ENCODE measurements at regions not wholly inside any gene's neighbourhood (a gene's known extent, or its start where the extent isn't known, plus 50 kb on each side); places are given as distances from the start of the nearest gene placed in this dataset.
A peak's percentile ranks its signal among the peaks of the same experiment; 100 is the strongest.
"Not testable (repeated sequence)": the region's sequence is repeated elsewhere in the genome, so short reads cannot be mapped to it uniquely, and the experiment has no call there.

GRCh38 chr17:13787636-13788035, 185.9 kb upstream of the HS3ST3A1 start:
- DNase-seq: no peak

- DNase-seq: no peak
Measured at GRCh38 chr17:13788385-13788784, 186.7 kb upstream of the HS3ST3A1 start.

GRCh38 chr17:13792314-13792713, 190.6 kb upstream of the HS3ST3A1 start:
- no peak for DNase-seq

DNA sequence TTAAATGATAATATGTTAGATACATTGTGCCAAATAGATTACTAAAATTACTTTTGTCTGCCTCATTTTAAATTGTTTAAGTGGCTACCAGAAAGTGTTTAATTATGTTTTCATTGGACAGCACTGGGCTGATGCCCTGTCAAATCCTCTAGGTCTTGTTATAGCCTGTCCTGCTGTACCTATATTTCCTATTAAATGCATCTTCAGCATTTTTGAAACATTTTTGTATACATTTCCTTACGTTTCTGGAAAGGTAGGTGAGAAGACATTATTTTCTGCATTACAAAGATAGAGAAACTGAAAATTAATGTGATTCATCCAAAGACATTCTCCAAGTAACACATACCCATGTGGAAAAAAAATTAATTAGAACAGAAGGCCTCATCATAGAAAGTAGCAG, 192.2 kb upstream of the HS3ST3A1 start:
- DNase-seq: no peak

DNA sequence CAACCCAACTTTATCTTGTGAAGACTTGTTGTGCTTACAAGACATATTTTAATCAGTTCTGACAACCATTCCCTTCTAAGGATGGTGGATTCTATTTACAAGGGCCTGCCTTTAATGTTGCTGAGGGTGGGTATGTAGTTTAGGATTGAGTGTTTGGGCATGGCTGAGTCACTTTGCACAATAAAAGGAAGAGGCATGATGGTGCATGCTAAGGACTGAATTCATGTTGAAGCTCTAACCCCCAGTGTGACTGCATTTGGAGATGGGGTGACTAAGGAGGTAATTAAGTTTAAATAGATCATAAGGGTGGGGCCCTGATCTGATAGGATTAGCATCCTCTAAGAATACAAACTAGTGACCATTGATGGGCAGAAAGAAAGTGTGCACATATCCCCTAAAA, 196.1 kb upstream of the HS3ST3A1 start:
- no peak for DNase-seq

DNA sequence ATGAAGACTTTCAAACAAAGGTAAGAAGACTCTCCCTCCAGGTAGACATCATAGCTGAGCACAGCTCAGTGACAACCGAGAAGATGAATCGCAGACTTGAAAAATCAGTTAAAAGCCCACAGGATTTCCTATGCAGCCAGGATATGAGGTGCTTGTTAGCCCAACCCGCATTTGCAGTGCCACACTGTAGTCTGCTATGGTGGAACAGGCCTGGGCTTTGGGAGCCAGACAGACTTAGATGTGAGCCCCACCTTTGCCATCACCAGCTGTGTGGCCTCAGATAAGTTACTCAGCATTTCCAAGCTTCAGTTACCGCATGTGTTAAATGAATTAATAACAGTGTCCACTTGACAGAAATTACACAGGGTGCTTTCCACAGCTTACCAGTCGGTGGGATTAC, 204.4 kb upstream of the HS3ST3A1 start:
- DNase-seq: no peak

GRCh38 chr17:13807103-13807502, 205.4 kb upstream of the HS3ST3A1 start:
- no peak for DNase-seq

- no peak for DNase-seq
Measured at GRCh38 chr17:13812350-13812749, 210.6 kb upstream of the HS3ST3A1 start.

GRCh38 chr17:13813347-13814240, 211.9 kb upstream of the HS3ST3A1 start:
- DNase-seq: no peak

DNA sequence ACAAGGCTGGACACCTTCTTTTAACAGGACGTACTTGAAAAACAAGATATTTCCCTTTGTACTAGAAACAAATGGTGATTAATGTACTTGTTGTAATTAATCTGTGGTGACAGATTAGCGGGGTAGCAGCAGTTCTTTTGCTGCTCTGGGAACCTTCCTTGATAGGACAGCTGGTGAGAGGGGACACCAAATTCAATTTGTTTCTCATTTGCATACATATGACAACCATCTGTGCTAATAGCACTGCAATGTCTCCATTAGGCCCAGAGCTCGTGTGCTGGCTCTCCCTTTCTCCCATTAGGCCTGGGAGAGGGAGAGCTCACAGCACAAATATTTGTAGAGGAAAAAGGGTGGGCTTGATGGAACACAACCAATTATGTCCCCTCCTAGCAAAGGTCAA, 221.0 kb upstream of the HS3ST3A1 start:
- DNase-seq: no peak

- DNase-seq: no peak
Measured at GRCh38 chr17:13825526-13826040, 223.9 kb upstream of the HS3ST3A1 start.

DNA sequence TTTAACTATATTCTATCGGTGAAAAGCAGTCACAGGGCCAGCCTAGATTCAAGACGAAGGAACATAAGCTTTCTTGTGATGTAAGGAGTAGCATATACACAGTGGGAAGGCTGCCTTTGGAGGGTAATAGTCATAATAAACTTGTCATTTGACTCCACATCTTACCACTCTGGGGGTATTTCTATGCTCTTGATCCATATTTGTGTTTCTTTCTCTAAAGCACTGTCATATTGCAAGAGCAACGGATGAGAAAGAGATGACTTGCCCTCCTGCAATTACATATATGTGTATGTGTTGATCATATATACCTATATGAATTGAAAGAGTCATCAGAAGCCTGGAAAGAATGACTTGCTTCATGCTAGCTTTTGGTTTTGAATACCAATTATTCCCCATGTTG, 225.4 kb upstream of the HS3ST3A1 start:
- DNase-seq: no peak

GRCh38 chr17:13833921-13834320, 232.2 kb upstream of the HS3ST3A1 start:
- DNase-seq: no peak

- no peak for DNase-seq
Measured at GRCh38 chr17:13835151-13835550, 233.4 kb upstream of the HS3ST3A1 start.

- DNase-seq: no peak
Measured at GRCh38 chr17:13837417-13837816, 231.9 kb upstream of the COX10 start.

- DNase-seq: no peak
Measured at GRCh38 chr17:13840254-13840653, 229.1 kb upstream of the COX10 start.

GRCh38 chr17:13843862-13844635, 225.3 kb upstream of the COX10 start:
- DNase-seq: no peak

DNA sequence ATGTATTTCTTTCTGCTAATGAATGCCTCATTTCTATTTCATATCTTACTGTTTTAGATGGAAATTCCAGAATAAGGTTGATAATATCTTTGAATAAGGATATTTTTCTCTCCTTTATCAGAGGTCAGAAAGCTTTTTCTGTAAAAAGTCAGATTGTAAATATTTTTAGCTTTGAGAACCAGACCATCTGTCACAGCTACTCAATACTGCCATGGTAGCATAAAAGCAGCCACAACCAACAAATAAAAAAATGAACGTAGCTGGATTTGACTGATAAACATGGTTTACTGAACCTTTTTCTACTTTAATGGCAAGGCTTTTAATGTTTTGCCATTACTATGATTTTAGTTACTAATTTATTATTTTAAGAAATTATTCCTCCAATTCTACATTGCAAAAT, 217.4 kb upstream of the COX10 start:
- no peak for DNase-seq

GRCh38 chr17:13855730-13856129, 213.6 kb upstream of the COX10 start:
- DNase-seq: not testable (repeated sequence)

DNA sequence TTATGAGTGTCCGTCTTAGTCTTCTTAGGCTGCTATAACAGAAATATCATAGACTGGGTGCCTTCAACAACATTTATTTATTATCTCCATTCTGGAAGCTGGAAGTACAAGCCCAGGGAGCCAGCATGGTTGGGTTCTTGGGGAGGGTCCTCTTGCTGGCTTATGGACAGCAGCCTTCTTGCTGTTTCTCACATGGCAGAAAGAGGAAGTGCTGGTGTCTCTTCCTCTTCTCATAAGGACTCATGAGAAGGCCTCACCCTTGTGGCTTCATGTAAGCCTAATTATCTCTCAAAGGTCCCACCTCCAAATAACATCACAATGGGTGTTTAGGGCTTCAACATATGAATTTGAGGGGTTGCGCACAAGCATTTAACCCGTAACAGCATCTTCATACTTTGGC, 207.0 kb upstream of the COX10 start:
- DNase-seq: no peak

DNA sequence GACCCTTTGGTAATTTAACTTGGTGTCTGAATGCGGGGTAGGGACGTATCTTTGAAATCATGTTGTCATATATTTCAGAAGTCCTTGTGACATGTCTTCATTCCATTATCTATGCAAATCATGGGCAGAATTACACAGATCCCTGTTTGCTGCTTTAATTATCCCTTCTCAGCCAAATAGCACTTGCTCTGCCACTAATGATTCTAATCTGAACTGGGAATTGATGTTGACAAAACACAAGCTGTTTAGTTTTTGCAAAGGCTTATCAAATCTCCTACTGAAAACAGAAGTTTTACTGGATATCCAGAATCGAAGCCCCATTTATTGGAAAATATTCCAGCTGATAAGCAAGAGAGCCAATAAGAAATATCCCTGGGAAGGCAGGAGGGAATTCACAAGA, 205.9 kb upstream of the COX10 start:
- no peak for DNase-seq

GRCh38 chr17:13864521-13864920, 204.8 kb upstream of the COX10 start:
- no peak for DNase-seq

GRCh38 chr17:13865650-13866049, 203.7 kb upstream of the COX10 start:
- peak; percentile 6 for DNase-seq
